Chondrocyte (in vitro differentiated cells): ENCODE measurements at regions not wholly inside any gene's neighbourhood (a gene's known extent, or its start where the extent isn't known, plus 50 kb on each side); places are given as distances from the start of the nearest gene placed in this dataset.
"Not testable (repeated sequence)": the region's sequence is repeated elsewhere in the genome, so short reads cannot be mapped to it uniquely, and the experiment has no call there.

ENCODE experiments used
- DNase-seq: peaks from one replicate; pipeline ENCODE4 v3.0.0; 2021; ENCODE audit warnings: mixed read lengths, low spot score
- H3K27ac Mint-ChIP-seq: one replicate; pipeline ENCODE4 v1.8.0; 2021; ENCODE audit warnings: mild to moderate bottlenecking, moderate library complexity, mixed read lengths; ENCODE audit not compliant: unreplicated experiment
- H3K27me3 Mint-ChIP-seq: 2 replicates; pipeline ENCODE4 v1.8.0; 2021; ENCODE audit warnings: low read depth, mixed read lengths
- H3K36me3 Mint-ChIP-seq: 2 replicates; pipeline ENCODE4 v1.8.0; 2021; ENCODE audit warnings: low read depth, mixed read lengths
- H3K4me1 Mint-ChIP-seq: 2 replicates; pipeline ENCODE4 v1.8.0; 2021; ENCODE audit warnings: low read depth, mild to moderate bottlenecking, mixed read lengths
- H3K4me3 Mint-ChIP-seq: one replicate; pipeline ENCODE4 v1.8.0; 2021; ENCODE audit warnings: mild to moderate bottlenecking, moderate library complexity, mixed read lengths; ENCODE audit not compliant: unreplicated experiment
- H3K9me3 Mint-ChIP-seq: 2 replicates; pipeline ENCODE4 v1.8.0; 2021; ENCODE audit warnings: low read depth, mixed read lengths
- CTCF ChIP-seq: fragments of 200-600 bp; sonication (generic); IDR thresholded peaks from 2 replicates; pipeline ENCODE4 v1.5.0; 2021; ENCODE audit warnings: antibody characterized with exemption, mild to moderate bottlenecking, moderate library complexity

DNA sequence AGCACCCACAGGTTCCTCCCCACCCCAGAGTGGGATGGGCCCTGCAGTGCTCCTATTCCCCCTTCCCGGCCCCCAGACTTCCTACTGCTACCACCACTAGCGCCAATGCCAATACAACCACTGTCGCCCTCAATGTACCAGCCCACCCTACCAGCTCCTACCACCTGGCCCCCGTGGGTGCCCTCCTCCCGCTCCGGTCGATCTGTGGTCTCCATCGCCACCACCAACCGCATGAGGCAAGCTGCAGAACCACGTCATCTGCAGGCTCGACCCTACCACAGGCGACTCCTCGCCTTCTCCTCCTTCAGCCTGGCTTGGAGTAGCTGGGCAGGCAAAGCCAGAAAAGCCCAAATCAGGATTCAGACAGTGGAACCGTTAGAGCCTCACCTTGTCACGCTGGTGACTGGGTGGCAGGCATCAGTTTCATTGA, 179.3 kb downstream of the POTEB3 start:
- no peaks in the 10 kb centered on the region for H3K4me1 Mint-ChIP-seq
- H3K27ac Mint-ChIP-seq: no peak overlapping the region
- H3K36me3 Mint-ChIP-seq: no peaks in the 10 kb centered on the region
- no peak overlapping the region for H3K4me3 Mint-ChIP-seq
- H3K9me3 Mint-ChIP-seq: peaks cover 47% of the 10 kb centered on the region
- no peaks in the 10 kb centered on the region for H3K27me3 Mint-ChIP-seq
- peak; percentile 100 for DNase-seq
- no peak for TF ChIP-seq CTCF

DNA sequence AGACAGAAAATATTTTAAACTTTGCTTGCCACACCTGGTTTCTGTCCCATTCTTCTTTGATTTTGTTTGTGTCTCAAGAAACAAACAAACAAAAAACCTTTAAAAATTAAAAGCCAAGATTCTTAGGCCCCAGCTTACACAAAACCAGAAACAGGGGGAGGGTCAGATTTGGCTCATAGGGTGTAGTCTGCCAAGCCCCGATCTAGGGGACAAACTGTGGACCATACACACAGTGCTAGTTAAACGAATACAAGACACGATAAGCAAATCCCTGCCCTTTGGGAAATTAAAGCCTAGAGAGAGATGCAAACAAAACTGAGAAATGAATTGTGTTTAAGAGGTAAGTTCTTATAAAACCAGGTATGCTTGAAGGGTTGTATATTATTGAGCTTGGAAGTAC, 181.7 kb downstream of the POTEB3 start:
- H3K4me1 Mint-ChIP-seq: not testable (repeated sequence)

DNA sequence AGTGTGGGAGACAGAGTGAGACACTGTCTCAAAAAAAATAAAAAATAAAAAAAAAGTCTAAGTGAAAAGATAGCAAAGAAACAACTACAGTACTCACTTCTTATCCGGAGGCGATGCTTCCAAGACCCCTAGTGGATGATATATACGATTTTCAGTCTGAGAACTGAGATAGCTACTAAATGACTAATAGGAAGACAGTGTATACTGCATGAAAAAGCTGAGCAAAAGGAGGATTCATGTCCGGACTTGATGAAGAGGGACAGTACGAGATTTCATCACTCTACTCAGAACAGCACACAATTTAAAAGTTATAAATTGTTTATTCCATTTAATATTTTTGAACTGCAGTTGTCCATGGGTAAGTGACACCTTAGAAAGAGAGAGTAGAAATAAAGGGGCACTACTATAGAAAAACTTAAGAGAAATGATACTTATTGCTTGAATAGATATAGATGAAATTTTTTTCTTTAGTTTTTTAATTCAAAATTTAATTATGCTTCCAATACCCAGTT, 190.7 kb downstream of the POTEB3 start:
- H3K36me3 Mint-ChIP-seq, H3K4me1 Mint-ChIP-seq, DNase-seq, H3K27ac Mint-ChIP-seq, H3K27me3 Mint-ChIP-seq, H3K4me3 Mint-ChIP-seq: not testable (repeated sequence)
- H3K9me3 Mint-ChIP-seq: peaks cover 17% of the 10 kb centered on the region

More for the DNA sequence above, 181.7 kb downstream of the POTEB3 start:
- H3K27me3 Mint-ChIP-seq, DNase-seq, H3K27ac Mint-ChIP-seq, H3K4me3 Mint-ChIP-seq, H3K36me3 Mint-ChIP-seq: not testable (repeated sequence)
- H3K9me3 Mint-ChIP-seq: peaks cover 40% of the 10 kb centered on the region
